ENCODE measurements at regions not wholly inside any gene's neighbourhood (a gene's known extent, or its start where the extent isn't known, plus 50 kb on each side); places are given as distances from the start of the nearest gene placed in this dataset.

DNA sequence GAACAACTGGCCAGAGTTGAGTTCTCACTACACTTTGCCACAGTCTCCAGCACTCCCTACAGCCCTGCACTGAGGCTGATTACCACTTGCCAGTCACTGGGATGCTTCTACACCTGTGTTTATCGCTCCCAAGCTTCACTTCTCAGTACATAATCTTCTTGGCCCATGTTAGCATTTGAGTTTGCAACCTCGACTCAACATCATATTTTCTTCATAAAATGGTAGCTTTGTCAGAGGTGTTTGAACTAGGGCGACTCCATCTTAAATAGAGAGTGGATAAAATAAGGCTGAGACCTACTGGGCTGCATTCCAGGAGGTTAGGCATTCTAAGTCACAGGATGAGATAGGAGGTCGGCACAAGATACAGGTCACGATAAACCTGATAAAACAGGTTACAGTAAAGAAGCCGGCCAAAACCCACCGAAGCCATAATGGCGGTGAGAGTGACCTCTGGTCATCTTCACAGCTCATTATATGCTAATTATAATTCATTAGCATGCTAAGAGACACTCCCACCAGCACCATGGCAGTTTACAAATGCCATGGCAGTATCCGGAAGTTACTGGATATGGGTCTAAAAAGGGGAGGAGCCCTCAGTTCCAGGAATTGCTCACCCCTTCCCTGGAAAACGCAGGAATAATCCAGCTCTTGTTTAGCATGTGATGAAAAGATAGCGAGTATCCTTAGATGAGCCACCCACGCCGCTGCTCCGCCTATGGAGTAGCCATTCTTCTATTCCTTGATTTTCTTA lies 105.8 kb upstream of the KLF6 start:
- intact Hi-C loops (cut with micrococcal nuclease): no loop called here
- no peaks in the 10 kb centered on the region for H3K27me3 Mint-ChIP-seq (ENCODE audit: insufficient read depth, unreplicated experiment)

DNA sequence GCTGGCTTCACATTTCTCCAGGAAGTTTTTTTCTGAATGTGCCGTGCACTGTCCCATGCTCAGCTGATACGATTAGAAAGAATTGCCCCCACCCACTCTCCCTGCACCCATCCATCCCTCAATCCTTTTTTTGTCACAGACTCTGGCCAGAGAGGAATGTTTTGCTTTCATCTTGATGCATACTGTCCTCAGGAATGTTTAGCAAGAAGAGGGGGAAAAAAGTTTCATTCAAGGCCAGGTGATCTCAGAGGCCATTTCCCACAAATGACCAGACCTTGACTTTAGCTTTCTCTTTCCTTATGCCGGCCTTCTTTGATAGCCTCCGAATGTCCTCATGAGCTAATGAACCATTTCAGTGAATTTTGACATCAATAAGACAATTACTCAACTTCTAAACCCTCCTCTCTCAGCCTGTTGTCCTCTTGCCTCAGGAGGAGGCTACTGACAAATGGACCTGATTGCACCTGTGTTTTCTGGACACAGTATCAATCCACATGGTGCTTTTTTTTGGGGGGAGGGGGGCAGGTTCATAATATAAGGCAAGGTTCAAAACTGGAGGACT lies 105.0 kb upstream of the KLF6 start:
- H3K4me3 Mint-ChIP-seq (ENCODE audit: unreplicated experiment): no peak overlapping the region
- peaks cover 36% of the 10 kb centered on the region for H3K4me1 Mint-ChIP-seq (ENCODE audit: insufficient read depth, unreplicated experiment)
- intact Hi-C loops (cut with micrococcal nuclease): loop anchor here (5.0 kb wide), 1 partner anchor 38 kb away; no protein-coding TSS in a partner anchor
- DNase-seq (ENCODE audit: unreplicated experiment): peak; percentile 40
- ChIA-PET POLR2A (interaction anchor here (0.7 to 7.5 kb wide), 9 partner anchors 7 to 566 kb away, joined by 3 to 89 read pairs (median 4); partner anchors contain the start of gene KLF6), CTCF (interaction anchor here (0.5 kb wide), 1 partner anchor 423 kb away, joined by 3 read pairs; no protein-coding TSS in a partner anchor)
- H3K9me3 Mint-ChIP-seq (ENCODE audit: unreplicated experiment): no peaks in the 10 kb centered on the region
- BruUV-seq (replicated peaks): no TSS peak
- TF ChIP-seq, protein P1, sequence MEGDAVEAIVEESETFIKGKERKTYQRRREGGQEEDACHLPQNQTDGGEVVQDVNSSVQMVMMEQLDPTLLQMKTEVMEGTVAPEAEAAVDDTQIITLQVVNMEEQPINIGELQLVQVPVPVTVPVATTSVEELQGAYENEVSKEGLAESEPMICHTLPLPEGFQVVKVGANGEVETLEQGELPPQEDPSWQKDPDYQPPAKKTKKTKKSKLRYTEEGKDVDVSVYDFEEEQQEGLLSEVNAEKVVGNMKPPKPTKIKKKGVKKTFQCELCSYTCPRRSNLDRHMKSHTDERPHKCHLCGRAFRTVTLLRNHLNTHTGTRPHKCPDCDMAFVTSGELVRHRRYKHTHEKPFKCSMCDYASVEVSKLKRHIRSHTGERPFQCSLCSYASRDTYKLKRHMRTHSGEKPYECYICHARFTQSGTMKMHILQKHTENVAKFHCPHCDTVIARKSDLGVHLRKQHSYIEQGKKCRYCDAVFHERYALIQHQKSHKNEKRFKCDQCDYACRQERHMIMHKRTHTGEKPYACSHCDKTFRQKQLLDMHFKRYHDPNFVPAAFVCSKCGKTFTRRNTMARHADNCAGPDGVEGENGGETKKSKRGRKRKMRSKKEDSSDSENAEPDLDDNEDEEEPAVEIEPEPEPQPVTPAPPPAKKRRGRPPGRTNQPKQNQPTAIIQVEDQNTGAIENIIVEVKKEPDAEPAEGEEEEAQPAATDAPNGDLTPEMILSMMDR (IDR thresholded peaks at IDR 0.05; ENCODE audit: unreplicated experiment): no peak
- no peaks in the 10 kb centered on the region for H3K27me3 Mint-ChIP-seq (ENCODE audit: insufficient read depth, unreplicated experiment)
- peak overlapping the region; percentile 61 for H3K27ac Mint-ChIP-seq (ENCODE audit: low read depth, unreplicated experiment)
- no peaks in the 10 kb centered on the region for H3K36me3 Mint-ChIP-seq (ENCODE audit: insufficient read depth, unreplicated experiment)

More for the DNA sequence above, 105.8 kb upstream of the KLF6 start:
- BruUV-seq (replicated peaks): no TSS peak
- ChIA-PET CTCF (no interaction called here), POLR2A (interaction anchor here (0.7 to 7.5 kb wide), 6 partner anchors 8 to 108 kb away, joined by 3 to 89 read pairs (median 26); partner anchors contain the start of gene KLF6)
- H3K4me3 Mint-ChIP-seq (ENCODE audit: unreplicated experiment): no peak overlapping the region
- TF ChIP-seq, protein P1 (IDR thresholded peaks at IDR 0.05; ENCODE audit: unreplicated experiment): no peak
- no peaks in the 10 kb centered on the region for H3K36me3 Mint-ChIP-seq (ENCODE audit: insufficient read depth, unreplicated experiment)
- H3K4me1 Mint-ChIP-seq (ENCODE audit: insufficient read depth, unreplicated experiment): peaks cover 41% of the 10 kb centered on the region
- H3K9me3 Mint-ChIP-seq (ENCODE audit: unreplicated experiment): no peaks in the 10 kb centered on the region
- H3K27ac Mint-ChIP-seq (ENCODE audit: low read depth, unreplicated experiment): peak overlapping the region; percentile 61
- DNase-seq (ENCODE audit: unreplicated experiment): no peak

DNA sequence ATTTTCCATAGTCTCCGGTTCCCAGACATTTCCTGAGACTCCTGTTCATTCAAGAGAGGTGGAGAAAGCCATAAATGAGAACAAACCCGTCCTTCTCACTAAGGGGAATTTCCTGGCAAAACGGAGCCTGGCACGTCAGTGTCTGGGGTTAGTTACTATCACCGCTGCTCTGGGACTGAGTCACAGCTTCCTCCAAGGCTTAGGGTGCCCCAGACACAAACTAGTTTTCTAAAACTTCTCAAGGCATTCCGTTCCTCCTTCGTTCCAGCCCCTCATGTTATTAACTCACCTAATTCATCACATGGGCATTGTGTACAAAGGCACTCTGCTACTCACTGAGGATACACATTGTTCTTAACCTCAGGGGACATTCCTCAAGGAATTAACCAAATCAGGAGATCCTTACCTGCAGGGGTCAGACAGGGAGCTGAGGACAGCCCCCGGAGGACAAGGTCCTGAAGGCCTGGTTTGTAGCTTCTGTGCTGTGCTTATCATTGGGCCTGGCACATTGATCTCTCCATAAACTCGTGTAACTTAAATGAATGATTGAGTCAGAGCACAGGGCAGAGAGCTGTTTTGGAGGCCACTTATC lies 103.0 kb upstream of the KLF6 start:
- H3K36me3 Mint-ChIP-seq (ENCODE audit: insufficient read depth, unreplicated experiment): no peaks in the 10 kb centered on the region
- peak; percentile 77 for DNase-seq (ENCODE audit: unreplicated experiment)
- intact Hi-C loops (cut with micrococcal nuclease): loop anchor here (1.0 to 5.0 kb wide), 2 partner anchors 36 to 78 kb away; no protein-coding TSS in a partner anchor
- CTCF ChIA-PET: interaction anchor here (0.6 to 1.0 kb wide), 2 partner anchors 15 to 270 kb away, joined by 3 read pairs; no protein-coding TSS in a partner anchor
- no TSS peak for BruUV-seq (replicated peaks)
- H3K4me1 Mint-ChIP-seq (ENCODE audit: insufficient read depth, unreplicated experiment): peaks cover 32% of the 10 kb centered on the region
- TF ChIP-seq, protein P1 (IDR thresholded peaks at IDR 0.05; ENCODE audit: unreplicated experiment): no peak
- H3K27ac Mint-ChIP-seq (ENCODE audit: low read depth, unreplicated experiment): peak overlapping the region; percentile 81
- no peaks in the 10 kb centered on the region for H3K27me3 Mint-ChIP-seq (ENCODE audit: insufficient read depth, unreplicated experiment)
- no peak overlapping the region for H3K4me3 Mint-ChIP-seq (ENCODE audit: unreplicated experiment)
- H3K9me3 Mint-ChIP-seq (ENCODE audit: unreplicated experiment): no peaks in the 10 kb centered on the region
- POLR2A ChIA-PET: interaction anchor here (0.6 to 7.5 kb wide), 16 partner anchors 9 to 562 kb away, joined by 3 to 89 read pairs (median 4); partner anchors contain the start of gene KLF6

DNA sequence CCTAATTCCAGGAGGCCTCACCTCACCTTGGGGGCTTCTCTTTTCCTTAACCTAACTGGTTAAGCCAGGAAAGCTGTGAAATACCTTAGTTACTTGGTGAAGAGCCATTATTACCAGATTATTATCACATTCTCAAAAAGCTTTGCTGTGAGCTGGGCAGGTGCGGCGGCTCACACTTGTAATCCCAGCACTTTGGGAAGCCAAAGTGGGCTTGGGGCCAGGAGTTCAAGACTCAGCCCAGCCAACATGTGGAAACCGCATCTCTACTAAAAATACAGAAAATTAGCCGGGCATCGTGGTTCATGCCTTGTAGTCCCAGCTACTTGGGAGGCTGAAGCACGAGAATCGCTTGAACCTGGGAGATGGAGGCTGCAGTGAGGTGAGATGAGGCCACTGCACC lies 102.4 kb upstream of the KLF6 start:
- TF ChIP-seq, protein P1 (IDR thresholded peaks at IDR 0.05; ENCODE audit: unreplicated experiment): no peak
- no peak overlapping the region for H3K4me3 Mint-ChIP-seq (ENCODE audit: unreplicated experiment)
- no peaks in the 10 kb centered on the region for H3K27me3 Mint-ChIP-seq (ENCODE audit: insufficient read depth, unreplicated experiment)
- no peaks in the 10 kb centered on the region for H3K9me3 Mint-ChIP-seq (ENCODE audit: unreplicated experiment)
- peak overlapping the region; percentile 81 for H3K27ac Mint-ChIP-seq (ENCODE audit: low read depth, unreplicated experiment)
- POLR2A ChIA-PET: interaction anchor here (0.6 to 7.5 kb wide), 15 partner anchors 9 to 561 kb away, joined by 3 to 89 read pairs (median 4); partner anchors contain the start of gene KLF6
- BruUV-seq (replicated peaks): TSS peak; percentile 78
- intact Hi-C loops (cut with micrococcal nuclease): loop anchor here (1.0 to 5.0 kb wide), 2 partner anchors 35 to 77 kb away; no protein-coding TSS in a partner anchor
- peaks cover 32% of the 10 kb centered on the region for H3K4me1 Mint-ChIP-seq (ENCODE audit: insufficient read depth, unreplicated experiment)
- CTCF ChIA-PET: interaction anchor here (1.0 kb wide), 1 partner anchor 15 kb away, joined by 3 read pairs; no protein-coding TSS in a partner anchor
- DNase-seq (ENCODE audit: unreplicated experiment): no peak
- H3K36me3 Mint-ChIP-seq (ENCODE audit: insufficient read depth, unreplicated experiment): no peaks in the 10 kb centered on the region
